ENCODE measurements at regions not wholly inside any gene's neighbourhood (a gene's known extent, or its start where the extent isn't known, plus 50 kb on each side); places are given as distances from the start of the nearest gene placed in this dataset.

DNA sequence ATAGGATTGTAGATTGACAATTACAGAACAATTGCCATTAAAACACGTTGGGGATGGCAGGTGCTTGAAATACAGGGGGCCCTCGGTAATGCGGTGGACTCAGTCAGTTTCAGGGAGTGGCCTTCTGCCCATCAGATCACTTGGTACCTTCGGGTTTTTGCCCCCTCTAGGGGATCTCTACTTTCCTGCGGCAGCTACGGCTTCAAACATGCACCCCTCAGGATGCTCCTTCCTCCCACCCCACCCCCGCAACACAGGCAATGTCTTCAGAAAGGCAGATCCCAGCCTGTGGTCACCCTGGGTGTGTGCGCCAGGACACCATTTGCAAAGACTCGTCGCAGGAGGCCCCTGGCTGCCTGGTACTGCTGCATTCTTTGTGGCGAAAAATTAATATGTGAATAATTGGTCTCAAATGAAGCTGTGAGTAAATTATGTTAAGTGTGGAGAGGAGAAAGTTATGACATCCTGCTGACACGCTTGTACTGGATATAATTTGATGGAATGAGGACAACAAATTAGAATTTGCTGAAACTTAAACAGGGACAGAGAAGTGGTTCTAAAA is 431.0 kb upstream of the MKI67 start:
- no peak overlapping the region for H3K4me3 ChIP-seq (ENCODE audit: low read length)
- no peak for DNase-seq (ENCODE audit: low read depth)
- TF ChIP-seq, protein P1, sequence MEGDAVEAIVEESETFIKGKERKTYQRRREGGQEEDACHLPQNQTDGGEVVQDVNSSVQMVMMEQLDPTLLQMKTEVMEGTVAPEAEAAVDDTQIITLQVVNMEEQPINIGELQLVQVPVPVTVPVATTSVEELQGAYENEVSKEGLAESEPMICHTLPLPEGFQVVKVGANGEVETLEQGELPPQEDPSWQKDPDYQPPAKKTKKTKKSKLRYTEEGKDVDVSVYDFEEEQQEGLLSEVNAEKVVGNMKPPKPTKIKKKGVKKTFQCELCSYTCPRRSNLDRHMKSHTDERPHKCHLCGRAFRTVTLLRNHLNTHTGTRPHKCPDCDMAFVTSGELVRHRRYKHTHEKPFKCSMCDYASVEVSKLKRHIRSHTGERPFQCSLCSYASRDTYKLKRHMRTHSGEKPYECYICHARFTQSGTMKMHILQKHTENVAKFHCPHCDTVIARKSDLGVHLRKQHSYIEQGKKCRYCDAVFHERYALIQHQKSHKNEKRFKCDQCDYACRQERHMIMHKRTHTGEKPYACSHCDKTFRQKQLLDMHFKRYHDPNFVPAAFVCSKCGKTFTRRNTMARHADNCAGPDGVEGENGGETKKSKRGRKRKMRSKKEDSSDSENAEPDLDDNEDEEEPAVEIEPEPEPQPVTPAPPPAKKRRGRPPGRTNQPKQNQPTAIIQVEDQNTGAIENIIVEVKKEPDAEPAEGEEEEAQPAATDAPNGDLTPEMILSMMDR (IDR thresholded peaks at IDR 0.05; ENCODE audit: insufficient read depth, low read depth, low read length, missing control alignments), result no peak

DNA sequence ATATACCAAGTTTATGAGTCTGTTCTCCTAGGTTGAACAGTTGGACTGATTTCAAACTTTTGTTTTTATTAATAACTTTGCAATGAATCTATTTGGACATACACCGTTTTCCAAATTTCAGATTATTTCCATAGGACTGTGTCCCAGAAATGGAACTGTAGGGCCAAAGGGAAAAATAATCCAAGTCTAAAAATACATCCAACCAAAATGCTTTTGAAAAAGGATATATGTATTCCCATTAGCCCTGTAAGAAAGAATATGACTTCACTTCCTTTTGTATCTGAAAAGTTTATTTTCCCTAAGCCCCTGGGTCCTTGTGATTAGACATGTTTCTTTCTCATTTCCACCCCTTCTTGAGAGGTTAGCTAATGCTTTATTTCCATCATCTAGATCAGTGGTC is 434.2 kb upstream of the MKI67 start:
- DNase-seq (ENCODE audit: low read depth), result no peak
- TF ChIP-seq, protein P1 (IDR thresholded peaks at IDR 0.05; ENCODE audit: insufficient read depth, low read depth, low read length, missing control alignments), result no peak
- H3K4me3 ChIP-seq (ENCODE audit: low read length), result no peak overlapping the region

DNA sequence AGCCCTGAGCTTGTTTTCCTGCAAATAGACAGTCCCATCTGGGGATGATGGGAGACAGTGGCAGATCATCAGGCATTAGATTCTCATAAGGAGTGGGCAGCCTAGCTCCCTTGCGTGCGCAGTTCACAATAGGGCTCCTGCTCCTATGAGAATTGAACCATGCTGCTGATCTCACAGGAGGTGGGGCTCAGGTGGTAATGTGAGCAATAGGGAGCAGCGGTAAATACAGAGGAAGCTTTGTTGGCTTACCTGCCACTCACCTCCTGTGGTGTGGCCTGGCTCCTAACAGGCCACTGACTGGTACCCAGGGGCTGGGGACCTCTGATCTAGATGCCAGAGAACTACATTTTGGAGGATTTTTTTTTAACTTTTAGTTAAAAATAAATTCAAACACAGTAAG is 434.8 kb upstream of the MKI67 start:
- no peak for DNase-seq (ENCODE audit: low read depth)
- TF ChIP-seq, protein P1 (IDR thresholded peaks at IDR 0.05; ENCODE audit: insufficient read depth, low read depth, low read length, missing control alignments), result no peak
- no peak overlapping the region for H3K4me3 ChIP-seq (ENCODE audit: low read length)

DNA sequence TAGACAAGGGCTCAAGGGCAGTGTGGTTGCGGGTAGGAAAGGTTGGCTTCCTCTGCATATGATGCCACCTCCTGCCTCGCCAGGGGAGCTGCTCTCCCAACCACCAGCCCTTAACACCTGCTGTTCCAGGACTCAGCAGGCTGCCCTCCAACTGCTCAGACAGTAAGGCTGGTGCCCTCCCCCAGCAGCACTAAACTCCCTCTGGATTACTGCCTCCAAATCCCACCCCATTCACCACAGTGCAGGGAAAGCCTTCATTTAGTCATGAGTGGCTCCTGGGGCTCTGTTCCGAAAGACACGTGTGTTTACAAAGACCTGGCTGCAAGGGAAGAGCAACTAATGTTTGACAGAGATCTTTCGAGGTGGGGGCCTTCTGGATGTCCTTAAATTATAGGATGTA is 437.2 kb upstream of the MKI67 start:
- TF ChIP-seq, protein P1 (IDR thresholded peaks at IDR 0.05; ENCODE audit: insufficient read depth, low read depth, low read length, missing control alignments), result no peak
- DNase-seq (ENCODE audit: low read depth), result no peak
- H3K4me3 ChIP-seq (ENCODE audit: low read length), result no peak overlapping the region

DNA sequence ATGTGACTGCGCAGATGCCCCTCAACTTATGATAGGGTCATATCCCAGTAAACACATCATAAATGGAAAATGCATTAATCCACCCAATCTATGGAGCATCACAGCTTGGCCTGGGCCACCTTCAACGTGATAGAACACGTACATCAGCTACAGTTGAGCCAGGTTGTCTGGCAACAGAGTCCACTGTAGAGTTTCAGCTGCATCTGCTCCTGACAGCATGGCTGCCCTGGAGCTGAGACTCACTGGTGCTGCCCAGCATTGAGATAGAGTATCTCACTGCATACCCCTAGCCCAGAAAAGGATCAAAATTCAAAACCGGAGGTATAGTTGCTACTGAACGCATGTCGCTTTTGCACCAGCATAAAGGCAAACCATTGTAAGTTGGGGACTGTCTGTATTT is 437.7 kb upstream of the MKI67 start:
- TF ChIP-seq, protein P1 (IDR thresholded peaks at IDR 0.05; ENCODE audit: insufficient read depth, low read depth, low read length, missing control alignments), result no peak
- DNase-seq (ENCODE audit: low read depth), result no peak
- no peak overlapping the region for H3K4me3 ChIP-seq (ENCODE audit: low read length)

DNA sequence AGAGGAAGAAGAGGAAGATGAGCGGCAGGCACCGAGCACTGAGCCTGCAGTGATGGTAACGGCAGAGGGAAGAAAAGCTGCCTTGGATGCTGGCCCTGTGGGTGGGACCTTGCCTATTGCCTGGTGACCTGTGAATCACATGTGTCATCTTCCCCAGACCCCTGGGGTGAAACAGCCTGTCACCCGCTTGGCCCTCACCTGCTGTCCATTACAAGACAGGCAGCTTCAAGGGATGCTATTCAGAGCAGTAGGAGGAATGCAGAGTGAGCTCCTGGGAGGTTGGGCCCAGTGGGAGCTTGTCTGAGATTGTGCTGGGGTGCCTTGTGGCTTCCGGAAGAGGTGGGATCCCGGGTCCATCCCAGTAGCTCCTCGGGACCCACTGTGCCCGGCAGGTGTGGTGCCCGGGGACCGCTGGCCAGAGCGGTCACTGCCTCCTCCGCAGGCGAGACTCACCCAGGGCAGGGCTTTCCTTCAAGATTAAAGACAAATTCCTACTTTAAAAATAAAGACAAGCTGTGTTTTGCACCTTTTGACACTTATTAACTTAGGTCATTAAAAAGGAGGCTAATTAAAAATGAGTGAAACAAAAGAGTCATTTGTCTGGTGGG is 440.2 kb upstream of the MKI67 start:
- no peak for DNase-seq (ENCODE audit: low read depth)
- TF ChIP-seq, protein P1 (IDR thresholded peaks at IDR 0.05; ENCODE audit: insufficient read depth, low read depth, low read length, missing control alignments), result no peak
- no peak overlapping the region for H3K4me3 ChIP-seq (ENCODE audit: low read length)

DNA sequence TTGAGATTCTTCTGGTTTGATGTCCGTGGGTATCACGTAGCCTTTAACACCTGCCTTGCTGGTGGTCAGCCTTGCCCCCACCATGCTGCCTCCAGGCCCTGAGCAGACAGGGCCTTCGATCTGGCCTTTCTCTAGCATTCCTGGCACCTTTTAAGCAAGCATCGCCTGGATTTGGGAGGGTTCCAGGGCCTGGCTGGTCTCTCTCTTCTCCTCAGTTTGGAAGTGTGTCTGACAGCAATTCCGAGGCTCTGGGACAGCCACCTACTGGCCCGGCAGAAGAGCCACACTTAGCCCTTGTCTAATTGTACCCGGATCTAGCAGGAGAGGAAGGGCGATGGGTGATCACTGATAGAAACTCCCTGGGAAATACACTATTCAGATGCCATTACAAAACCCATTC is 441.3 kb upstream of the MKI67 start:
- DNase-seq (ENCODE audit: low read depth), result no peak
- TF ChIP-seq, protein P1 (IDR thresholded peaks at IDR 0.05; ENCODE audit: insufficient read depth, low read depth, low read length, missing control alignments), result no peak
- H3K4me3 ChIP-seq (ENCODE audit: low read length), result no peak overlapping the region

Data from epithelial cell of esophagus (primary cell).